Esophagus muscularis mucosa (tissue), 4 donors: ENCODE measurements at regions not wholly inside any gene's neighbourhood (a gene's known extent, or its start where the extent isn't known, plus 50 kb on each side); places are given as distances from the start of the nearest gene placed in this dataset.

Experiments
- EP300 ChIP-seq: sonication (generic); formaldehyde crosslinking; IDR thresholded peaks from one replicate; pipeline ENCODE4 v1.6.1; 2017; ENCODE audit warnings: antibody characterized with exemption
- POLR2AphosphoS5 ChIP-seq, 2 donors: sonication (generic); formaldehyde crosslinking; IDR thresholded peaks; one replicate each; pipeline ENCODE4 v1.6.1; 2017; ENCODE audit warnings: antibody characterized with exemption in 2 of 2
- TF ChIP-seq, protein P1 (sequence below), 3 experiments: fragments of 200-600 bp in 2 of 3; fragments of 450-650 bp in 1 of 3; sonication (generic) in 2 of 3; IDR thresholded peaks; one replicate each; pipeline ENCODE4 v1.5.1; 2017 to 2019; ENCODE audit warnings: antibody characterized with exemption in 3 of 3, mild to moderate bottlenecking in 2 of 3, moderate library complexity in 1 of 3

DNA sequence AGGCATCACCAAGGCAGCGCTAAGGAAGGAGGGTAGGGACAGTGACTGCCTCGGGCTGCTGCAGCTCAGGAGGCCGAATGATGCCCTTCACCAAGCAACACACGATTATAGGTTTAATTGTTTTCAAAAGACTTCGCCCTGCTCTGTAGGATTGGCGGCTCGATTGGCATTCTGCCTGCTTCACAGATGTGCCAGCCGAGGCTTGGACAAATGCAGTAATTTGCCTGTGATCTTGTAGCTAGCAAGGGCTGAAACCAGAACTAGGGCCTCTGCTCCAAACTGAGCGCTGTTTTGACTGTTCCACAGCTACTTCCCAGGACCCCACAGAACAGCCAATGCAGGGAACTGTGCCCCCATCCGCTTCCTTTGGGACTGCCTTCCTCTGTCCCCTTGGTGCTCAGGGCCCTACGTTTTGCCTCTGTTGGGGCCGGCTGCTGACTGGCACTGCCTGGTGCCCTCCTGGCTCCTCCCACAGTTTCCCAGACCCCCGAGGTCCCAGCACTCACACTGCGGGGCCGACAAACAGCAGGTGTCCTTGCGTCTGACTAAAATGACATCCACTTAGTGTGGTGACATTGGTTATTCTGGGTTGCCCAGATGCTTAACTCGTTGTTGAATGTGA is 62.6 kb upstream of the EN2 start:
- TF ChIP-seq, protein P1, sequence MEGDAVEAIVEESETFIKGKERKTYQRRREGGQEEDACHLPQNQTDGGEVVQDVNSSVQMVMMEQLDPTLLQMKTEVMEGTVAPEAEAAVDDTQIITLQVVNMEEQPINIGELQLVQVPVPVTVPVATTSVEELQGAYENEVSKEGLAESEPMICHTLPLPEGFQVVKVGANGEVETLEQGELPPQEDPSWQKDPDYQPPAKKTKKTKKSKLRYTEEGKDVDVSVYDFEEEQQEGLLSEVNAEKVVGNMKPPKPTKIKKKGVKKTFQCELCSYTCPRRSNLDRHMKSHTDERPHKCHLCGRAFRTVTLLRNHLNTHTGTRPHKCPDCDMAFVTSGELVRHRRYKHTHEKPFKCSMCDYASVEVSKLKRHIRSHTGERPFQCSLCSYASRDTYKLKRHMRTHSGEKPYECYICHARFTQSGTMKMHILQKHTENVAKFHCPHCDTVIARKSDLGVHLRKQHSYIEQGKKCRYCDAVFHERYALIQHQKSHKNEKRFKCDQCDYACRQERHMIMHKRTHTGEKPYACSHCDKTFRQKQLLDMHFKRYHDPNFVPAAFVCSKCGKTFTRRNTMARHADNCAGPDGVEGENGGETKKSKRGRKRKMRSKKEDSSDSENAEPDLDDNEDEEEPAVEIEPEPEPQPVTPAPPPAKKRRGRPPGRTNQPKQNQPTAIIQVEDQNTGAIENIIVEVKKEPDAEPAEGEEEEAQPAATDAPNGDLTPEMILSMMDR (IDR thresholded peaks at IDR 0.05): no peak
- TF ChIP-seq EP300 (no peak), POLR2AphosphoS5 (IDR thresholded peaks at IDR 0.05) (no peak)
